CD4-positive, alpha-beta T cell treated with Interferon alpha-2 for 1 hour (primary cell): ENCODE measurements at regions not wholly inside any gene's neighbourhood (a gene's known extent, or its start where the extent isn't known, plus 50 kb on each side); places are given as distances from the start of the nearest gene placed in this dataset.
"Not testable (repeated sequence)": the region's sequence is repeated elsewhere in the genome, so short reads cannot be mapped to it uniquely, and the experiment has no call there.

Source experiments
- DNase-seq, 2 donors: peaks; one replicate each; pipeline ENCODE4 v3.0.0-alpha.2; 2020 to 2022

- DNase-seq, result no peak
Observed at GRCh38 chr9:16057541-16057940, 504.7 kb downstream of the CCDC171 start.

GRCh38 chr9:16058131-16058549, 505.3 kb downstream of the CCDC171 start:
- DNase-seq, result no peak

GRCh38 chr9:16060436-16061129, 507.7 kb downstream of the CCDC171 start:
- no peak for DNase-seq

DNA sequence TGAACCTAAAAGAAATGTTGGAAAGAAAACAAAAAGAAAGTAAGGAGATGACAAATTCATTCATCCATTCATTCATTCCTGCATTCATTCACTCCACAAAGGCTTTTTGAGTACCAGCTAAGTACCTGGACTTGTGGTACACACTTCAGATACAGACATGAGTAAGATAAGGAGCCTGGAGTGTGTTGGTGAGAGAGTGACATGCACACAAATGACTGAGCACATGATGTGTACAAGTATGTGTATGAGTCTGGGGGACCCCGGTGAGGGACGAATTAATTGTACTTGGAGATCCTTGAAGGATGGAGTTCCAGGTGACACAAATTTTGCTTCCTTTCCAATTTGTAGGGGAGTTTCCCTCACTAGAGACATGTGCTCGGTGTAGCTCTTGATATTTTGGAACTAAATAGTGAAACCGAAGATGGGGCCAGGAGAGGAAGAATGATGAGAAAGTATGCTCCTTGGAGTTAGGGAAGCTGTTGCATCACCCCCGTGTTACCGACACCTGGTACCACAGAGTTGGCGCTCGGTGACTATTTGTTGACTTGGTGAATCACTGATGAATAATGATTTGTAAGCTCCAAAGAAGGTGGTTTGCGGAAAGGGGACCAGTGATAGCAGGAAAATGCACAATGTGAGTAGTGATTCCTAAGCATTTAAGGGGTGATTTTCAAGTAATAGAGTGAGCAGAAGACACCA, 509.8 kb downstream of the CCDC171 start:
- no peak for DNase-seq

DNA sequence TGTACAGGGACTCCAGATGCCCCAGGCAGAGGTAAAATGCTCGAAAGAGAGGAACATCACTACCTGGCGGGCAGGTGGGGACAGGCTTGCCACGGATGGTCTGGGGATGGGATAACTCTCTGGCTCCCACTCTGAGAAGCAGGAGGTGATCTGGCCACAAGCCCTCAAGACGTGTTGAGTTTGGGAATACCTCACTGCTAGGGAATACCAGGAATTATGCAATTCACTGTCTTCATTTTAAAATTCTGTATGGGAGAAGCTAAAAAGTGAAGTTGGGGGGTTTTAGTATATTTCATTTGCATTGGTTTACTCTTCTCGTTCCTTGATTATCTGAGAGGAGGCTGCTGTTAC, 510.4 kb downstream of the CCDC171 start:
- DNase-seq, result no peak

GRCh38 chr9:16064771-16065170, 511.9 kb downstream of the CCDC171 start:
- no peak for DNase-seq

DNA sequence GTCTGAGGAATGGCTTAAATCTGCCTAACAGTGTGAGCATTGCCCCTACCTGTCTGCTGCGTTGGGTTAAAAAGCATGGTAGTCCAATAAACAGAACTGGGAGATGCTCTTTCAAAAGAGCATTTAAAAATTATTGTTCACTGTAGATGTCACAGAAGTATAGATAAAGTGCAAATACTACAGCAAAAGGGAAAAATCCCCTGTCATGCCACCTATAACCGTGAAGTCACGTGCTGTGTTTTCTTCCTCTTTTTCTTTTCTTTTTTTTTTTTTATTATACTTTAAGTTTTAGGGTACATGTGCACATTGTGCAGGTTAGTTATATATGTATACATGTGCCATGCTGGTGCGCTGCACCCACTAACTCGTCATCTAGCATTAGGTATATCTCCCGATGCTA, 513.4 kb downstream of the CCDC171 start:
- not testable (repeated sequence) for DNase-seq

- no peak for DNase-seq
Observed at GRCh38 chr9:16068476-16068875, 515.6 kb downstream of the CCDC171 start.

GRCh38 chr9:16069249-16069648, 516.4 kb downstream of the CCDC171 start:
- no peak for DNase-seq

GRCh38 chr9:16069671-16070454, 517.0 kb downstream of the CCDC171 start:
- no peak for DNase-seq

- DNase-seq, result no peak
Observed at GRCh38 chr9:16070455-16071145, 517.8 kb downstream of the CCDC171 start.

DNA sequence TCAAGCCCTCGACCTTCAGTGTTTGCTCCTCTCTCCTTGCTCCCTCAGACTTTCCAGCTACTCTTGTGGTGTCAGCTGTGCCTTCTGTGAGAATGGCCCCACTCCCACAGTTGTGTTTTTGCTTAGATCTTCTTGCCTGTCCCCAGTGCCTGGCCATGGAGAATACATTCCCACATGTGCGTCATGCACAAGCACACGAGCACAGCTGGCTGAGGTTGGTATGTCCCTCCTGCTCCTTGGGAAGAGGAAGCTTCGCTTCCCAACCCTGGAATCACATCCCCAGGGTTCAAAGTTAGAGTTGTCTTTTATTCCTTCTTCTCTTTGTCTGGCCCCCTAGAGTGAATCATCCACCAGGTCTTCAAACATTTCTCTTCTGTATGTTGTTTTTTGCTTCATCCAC, 518.6 kb downstream of the CCDC171 start:
- DNase-seq, result no peak

- DNase-seq, result no peak
Observed at GRCh38 chr9:16074963-16075362, 522.1 kb downstream of the CCDC171 start.

DNA sequence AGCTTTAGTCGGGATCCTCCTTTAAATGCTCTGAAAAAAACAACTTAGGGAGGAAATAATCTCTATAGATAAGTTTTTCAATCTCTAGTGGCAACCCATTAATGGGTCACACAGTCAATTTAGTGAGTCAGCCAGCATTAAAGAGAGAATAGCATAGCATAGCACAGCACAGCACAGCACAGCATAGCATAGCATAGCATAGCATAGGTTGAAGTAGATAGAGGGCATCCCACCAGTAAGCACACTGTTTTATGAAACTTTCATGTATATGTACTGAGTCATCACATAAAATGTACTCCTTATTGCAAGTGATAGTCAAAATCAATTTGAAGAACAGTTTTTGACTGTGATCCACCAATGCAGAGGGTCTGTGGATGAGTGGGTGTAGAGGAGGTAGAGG, 522.9 kb downstream of the CCDC171 start:
- no peak for DNase-seq

DNA sequence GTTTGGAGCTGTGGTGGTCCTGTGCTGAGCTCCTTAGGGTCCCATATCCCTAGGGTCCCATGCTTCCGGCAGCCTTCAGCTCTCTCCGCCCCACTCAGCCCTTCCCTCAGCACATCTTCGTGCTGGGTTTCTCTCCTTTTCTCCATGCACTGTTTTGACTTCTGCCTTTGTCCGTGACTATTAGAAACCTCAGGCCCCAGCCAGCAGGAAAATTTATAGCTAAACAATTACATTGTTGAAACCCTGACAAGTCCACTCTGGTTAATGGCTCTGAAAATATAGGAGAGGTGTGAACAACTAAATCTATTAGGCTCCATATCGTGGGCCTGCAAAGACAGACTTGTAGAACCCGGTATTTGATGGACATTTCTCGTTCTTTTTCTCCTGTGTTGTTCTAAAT, 523.7 kb downstream of the CCDC171 start:
- DNase-seq, result no peak

- DNase-seq, result no peak
Observed at GRCh38 chr9:16082796-16083195, 530.0 kb downstream of the CCDC171 start.

GRCh38 chr9:16085167-16085726, 532.4 kb downstream of the CCDC171 start:
- DNase-seq, result no peak

GRCh38 chr9:16090907-16091629, 538.2 kb downstream of the CCDC171 start:
- DNase-seq, result no peak

GRCh38 chr9:16092142-16093091, 539.6 kb downstream of the CCDC171 start:
- no peak for DNase-seq

DNA sequence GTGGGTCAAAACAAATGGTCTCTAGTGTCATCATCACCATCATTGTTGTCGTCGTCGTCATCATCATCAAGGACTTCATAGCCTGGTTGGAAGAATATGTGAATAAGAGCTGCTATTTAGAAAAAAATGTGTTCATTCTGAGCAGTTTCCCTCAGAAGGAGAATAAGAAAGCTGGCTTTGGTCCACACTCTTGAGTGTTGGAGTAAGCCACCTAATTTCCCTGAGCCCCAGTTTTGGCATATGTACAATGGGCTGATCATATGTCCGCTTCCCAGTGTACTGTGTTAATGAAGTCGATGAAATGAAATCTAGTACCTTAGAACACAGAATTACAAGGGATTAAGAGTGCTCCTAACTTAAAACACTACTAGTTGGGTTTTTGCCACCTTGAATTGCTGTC, 545.5 kb downstream of the CCDC171 start:
- no peak for DNase-seq
